ENCODE measurements at regions not wholly inside any gene's neighbourhood (a gene's known extent, or its start where the extent isn't known, plus 50 kb on each side); places are given as distances from the start of the nearest gene placed in this dataset.

GRCh38 chr16:51852892-51853291, 694.1 kb downstream of the TOX3 start:
- TF ChIP-seq, protein P1, sequence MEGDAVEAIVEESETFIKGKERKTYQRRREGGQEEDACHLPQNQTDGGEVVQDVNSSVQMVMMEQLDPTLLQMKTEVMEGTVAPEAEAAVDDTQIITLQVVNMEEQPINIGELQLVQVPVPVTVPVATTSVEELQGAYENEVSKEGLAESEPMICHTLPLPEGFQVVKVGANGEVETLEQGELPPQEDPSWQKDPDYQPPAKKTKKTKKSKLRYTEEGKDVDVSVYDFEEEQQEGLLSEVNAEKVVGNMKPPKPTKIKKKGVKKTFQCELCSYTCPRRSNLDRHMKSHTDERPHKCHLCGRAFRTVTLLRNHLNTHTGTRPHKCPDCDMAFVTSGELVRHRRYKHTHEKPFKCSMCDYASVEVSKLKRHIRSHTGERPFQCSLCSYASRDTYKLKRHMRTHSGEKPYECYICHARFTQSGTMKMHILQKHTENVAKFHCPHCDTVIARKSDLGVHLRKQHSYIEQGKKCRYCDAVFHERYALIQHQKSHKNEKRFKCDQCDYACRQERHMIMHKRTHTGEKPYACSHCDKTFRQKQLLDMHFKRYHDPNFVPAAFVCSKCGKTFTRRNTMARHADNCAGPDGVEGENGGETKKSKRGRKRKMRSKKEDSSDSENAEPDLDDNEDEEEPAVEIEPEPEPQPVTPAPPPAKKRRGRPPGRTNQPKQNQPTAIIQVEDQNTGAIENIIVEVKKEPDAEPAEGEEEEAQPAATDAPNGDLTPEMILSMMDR (IDR thresholded peaks at IDR 0.05): no peak
- no peak for TF ChIP-seq POLR2A (IDR thresholded peaks at IDR 0.05)

Data from breast epithelium (tissue), 3 donors.